HEK293T (cell line): ENCODE measurements at regions not wholly inside any gene's neighbourhood (a gene's known extent, or its start where the extent isn't known, plus 50 kb on each side); places are given as distances from the start of the nearest gene placed in this dataset.

ENCODE experiments used
- FOXA1 ChIP-seq: fragments of 450-650 bp; IDR thresholded peaks from 2 replicates; pipeline ENCODE4 v1.6.1; 2016; ENCODE audit warnings: mild to moderate bottlenecking
- SP1 ChIP-seq: fragments of 450-650 bp; IDR thresholded peaks from 2 replicates; pipeline ENCODE4 v1.6.1; 2017
- ZNF384 ChIP-seq: fragments of 450-650 bp; IDR thresholded peaks from 2 replicates; pipeline ENCODE4 v1.6.1; 2016

DNA sequence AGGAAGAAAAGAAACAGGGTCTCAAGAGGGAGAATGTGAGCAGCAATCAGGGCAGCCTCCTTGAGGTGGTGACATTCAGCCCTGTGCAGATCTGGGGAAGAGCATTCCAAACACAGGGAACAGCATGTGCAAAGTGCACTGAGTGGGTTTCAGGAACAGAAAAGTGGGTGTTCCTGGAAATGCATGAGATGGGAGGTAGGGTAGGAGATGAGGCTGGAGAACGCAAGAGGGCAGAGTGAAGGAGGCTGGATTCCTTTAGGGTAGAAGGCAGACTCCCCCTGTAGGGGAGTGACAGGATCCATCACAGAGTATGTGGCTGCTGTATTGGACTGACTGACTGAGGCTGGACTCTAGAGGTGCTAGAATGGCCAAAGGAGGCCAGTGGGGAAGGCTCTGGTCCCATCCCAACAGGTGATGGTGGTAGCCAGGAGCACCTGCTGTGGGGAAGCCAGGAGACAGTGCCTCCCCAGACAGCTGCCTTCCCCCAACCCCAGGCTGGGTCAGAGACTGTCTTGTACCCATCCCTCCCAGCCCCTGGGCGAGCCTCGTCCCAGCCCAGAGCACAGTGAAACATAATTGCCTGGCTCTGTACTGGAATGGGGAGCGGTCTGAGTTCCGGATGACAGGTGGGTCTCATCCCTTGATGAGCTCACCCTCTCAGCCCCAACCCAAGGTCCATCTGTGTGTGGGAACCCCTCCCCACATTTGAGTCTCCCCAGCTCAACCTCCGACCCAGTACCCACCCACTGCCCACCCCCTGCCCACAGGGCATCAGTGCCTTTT lies 419.4 kb downstream of the MN1 start:
- TF ChIP-seq FOXA1 (no peak), ZNF384 (no peak), SP1 (no peak)
